ENCODE measurements at regions not wholly inside any gene's neighbourhood (a gene's known extent, or its start where the extent isn't known, plus 50 kb on each side); places are given as distances from the start of the nearest gene placed in this dataset.
"Not testable (repeated sequence)": the region's sequence is repeated elsewhere in the genome, so short reads cannot be mapped to it uniquely, and the experiment has no call there.

DNA sequence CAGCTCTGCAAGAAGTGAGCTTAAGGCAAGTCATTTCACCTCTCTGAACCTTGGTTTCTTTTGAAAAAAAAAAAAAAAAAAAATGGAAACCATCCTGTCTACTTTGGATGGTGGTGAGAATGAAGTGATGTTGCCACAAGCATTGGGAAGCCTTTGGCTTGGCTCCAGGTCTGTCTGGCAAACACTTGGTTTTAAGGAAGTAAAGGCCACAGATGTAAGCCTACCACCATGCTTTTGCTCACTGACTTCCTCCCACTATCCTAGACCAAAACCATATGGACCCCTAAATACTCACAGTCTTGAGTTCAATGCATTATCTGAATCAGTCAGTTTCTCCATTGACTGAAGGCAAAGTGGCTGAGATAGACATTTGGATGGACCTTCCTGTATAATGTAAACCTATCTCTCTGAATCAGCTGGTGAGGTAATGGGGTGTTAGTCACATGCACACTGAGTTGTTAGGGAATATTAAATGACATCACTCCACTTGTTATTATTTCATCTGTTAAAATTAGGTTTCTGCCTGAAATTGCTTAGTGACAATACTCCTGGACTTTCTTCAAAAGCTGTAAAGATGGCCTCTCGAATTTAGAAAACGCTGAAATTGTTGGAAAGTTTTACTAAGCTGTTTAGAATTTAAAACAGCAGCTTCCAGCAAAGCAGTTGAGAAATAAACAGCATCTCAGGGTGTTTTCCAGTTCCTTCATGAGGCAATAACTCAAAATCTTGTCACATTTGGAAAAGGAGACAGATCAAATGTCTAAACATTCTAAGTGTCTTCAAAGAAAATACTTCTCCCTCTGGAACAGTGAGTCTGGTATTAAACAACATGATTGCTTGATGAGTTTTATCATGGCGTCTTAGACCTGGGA, 833.5 kb downstream of the DHX35 start:
- DNase-seq = peak; percentile 41

DNA sequence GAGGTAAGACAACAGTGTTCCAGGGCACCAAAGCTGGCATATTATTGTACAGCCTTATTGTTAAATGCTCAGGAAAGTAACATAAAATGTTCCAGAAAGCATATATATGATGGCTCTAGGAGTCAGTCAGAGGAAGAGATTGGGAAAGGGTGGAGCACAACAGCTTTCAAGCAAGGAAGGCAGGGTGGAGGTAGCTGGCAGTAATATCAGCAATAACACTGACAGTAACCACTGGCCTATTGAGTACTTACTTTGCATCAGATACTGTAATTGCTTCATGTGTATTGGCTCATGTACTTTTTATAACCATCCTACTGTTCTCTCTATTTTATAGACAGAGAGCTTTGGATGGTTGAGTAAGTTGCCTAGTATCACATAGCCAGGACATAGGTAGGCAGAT, 830.2 kb downstream of the DHX35 start:
- DNase-seq = no peak

DNA sequence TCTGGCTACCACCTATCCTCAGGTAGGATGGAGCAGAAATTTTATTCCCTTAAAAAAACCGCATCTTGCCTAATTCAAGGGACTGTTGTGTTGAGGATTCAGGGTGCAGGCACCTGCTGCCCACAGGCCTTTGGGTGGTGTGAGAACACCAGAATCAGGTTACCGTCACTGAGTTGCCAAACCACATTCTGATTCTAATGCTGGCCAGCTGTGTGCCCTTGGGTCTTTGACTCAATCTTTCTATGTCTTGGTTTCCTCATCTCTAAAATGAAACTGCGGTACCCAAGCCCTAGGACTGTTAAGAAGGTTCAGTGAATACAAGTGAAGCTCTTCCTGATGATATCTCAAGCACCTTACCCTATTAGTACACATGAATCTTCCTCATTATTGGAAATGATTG, 827.3 kb downstream of the DHX35 start:
- DNase-seq = no peak

DNA sequence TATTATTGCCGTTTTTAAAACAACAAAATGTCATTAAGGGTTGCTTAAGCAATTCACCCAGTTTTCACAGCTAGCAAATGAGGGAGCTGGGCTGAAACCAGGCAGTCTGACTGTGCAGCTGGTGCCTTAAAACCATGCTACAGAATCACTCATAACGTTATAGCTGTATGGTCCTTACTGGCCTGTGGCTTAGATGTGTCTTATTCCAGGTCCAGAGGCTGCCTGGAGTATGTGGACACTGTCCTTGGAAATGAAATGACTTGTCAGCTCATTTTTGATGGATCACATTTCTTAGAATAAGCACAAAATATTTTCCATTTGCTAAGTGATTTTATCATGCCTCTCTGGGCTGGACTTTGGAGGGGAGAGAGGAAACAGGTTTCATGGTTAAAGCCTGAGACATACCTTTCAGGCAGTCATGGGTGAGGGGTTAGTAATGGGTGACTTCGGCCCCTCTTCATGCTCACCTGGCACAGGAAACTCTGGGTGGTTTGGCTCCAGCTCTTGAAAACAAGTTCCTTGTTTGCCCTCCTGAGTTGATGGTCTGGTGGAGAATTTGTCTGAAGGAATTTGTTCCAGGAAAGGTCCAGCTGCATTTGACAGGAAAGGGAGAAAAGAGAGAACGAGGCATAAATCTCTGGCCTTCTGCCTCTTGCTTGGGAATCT, 823.2 kb downstream of the DHX35 start:
- DNase-seq = no peak

DNA sequence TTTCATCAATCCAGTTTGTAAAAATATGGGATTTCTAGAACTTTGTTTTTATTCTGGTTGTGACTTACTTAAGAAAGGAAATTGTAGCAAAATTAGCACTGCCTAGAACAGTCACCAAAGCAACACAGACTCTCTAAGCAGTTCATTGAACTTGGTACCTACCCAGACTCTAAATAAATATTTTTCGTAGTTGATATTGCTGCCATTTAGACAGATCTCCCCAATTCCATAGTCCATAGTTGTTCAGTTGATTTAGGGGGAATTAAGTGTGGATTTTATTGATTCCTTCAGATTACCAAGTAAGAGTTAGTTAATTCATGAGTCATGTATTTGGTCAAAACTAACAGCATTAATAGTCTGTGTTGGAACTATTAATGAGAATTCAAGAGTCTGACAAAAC, 822.5 kb downstream of the DHX35 start:
- no peak for DNase-seq

DNA sequence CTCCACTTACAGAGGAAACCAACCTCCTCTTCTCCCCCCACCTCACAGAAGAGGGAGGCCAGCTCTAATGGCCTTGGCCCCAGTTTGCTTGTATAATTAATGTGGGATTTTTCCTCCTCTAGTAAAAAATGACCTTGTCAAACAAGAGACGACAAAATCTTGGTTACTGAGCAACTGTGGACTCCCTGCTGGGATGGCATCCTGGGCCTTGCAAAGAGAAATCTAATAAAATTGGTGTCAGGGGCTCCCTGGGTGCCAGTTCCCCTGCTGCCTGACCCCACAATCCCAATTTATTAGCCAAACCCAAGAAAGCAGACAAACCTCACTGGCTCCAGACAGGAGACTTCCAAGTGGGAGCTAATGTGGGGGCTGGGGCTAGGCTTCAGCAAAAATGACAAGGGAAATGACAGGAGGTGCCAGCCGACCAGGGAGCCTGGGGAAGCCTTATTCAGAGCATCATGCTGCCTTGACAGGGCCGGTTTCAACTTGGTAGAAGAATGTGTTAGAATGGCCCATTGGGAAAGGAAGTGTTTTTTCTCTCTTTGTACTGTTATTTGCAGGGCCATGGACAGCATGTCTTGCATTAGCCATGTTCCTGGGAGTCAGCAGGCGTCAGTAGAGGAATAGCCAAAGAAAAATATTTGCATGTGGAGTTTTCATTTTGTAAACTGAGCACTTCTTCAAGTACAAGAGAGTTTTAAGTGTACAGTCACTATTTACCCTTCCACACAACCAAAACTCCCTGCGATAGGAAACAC, 816.9 kb downstream of the DHX35 start:
- DNase-seq = no peak

DNA sequence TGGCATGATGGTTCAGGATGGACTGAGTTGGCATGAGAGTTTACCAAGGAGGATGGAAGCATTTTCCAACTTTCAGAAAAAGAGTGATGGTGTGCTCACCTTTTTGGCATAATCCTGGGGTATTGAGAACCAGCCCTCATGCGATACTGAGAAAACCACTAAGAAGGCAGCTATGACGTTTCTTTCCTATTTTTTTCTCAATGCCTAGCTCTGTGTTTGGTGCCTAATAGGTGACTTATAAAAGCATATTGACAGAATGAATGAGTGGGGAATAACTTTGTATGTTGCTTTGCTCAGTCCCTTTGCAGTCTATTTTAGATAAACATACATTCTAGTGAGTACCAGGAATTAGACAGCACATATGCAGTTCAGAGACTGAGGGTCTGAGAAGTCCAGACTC, 816.3 kb downstream of the DHX35 start:
- no peak for DNase-seq

DNA sequence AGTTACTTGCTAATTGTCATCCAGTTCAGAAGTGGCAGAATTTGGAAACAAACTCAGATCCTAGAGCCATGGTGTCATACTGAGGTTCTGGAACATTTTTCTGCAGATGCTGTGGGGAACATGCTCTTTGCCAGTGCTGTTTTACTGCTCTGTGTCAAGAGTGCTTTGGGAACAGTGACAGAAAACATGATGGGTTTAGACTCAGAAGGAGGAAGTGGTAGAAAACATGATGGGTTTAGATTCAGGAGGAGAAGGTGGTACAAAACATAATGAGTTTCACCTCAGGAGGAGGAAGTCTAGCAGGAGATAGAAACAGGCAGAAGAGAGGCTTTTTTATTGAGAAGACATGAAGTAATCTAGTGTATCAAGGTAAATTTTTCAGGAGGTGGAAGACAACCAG, 815.5 kb downstream of the DHX35 start:
- DNase-seq = no peak

DNA sequence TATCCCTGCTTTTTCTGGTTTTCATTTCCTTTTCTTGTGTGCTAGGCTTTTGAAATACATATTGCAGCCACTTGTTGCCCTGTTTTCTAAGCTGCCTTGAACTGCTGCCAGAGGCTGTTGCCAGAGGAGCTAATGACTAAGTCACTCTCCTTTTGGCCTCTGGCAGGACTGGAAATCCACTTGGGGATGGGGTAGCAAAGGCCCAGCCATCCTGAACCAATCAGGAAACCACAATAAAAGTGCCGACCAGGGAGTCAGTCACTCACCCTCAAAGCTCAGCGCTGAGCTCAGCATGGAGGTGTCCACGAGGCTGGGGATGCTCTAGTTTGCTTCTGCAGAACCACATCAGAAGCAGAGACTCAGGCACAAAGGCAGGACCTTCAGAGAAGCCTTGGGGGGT, 813.0 kb downstream of the DHX35 start:
- DNase-seq = peak; percentile 82

DNA sequence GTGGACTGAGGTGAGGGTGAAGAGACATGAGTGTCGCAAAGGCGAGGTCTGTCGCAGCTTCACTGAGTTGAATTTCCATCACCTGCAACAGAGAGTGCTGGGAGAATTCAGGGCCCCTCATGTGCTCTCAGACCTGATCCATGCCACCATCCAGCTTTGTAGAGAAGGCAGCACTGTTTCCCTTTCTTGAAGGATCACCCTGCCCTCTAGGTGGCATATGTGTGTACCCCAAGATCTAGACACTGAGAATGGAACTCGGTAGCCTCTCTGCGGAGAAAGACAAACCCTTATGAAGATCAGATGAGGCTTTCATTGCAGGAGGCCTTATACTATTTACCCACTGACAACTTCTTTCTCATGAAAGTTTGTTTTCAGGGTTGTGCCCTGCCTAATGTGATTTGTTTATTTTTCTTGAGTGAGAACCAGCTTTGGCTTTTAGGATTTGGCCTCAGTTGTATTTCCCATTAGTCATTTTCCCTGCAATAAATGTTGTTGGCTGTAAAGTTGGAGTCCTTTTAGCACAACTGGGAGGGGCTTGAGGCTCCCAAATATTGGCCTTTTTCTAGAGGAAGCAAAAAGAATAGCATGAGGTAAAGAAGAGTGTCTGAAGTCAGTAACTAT, 811.3 kb downstream of the DHX35 start:
- no peak for DNase-seq

DNA sequence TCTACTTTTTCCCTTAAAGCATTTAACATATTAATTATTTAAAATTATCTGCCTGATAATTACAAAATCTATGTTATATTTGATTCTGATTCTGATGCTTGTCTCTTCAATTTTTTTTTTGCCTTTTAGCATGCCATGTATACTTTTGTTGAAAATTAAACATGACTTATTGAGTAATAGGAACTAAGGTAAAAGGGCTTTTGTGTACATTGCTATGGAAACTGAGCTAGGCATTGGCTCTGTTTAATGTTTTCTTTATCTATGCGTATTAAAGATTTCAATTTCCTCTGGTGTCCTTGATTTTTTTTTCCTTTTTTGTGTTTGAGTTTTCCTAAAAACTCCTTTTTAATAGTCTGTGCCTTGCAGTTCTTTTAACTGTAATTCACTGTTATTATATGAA, 805.2 kb downstream of the DHX35 start:
- DNase-seq = no peak

DNA sequence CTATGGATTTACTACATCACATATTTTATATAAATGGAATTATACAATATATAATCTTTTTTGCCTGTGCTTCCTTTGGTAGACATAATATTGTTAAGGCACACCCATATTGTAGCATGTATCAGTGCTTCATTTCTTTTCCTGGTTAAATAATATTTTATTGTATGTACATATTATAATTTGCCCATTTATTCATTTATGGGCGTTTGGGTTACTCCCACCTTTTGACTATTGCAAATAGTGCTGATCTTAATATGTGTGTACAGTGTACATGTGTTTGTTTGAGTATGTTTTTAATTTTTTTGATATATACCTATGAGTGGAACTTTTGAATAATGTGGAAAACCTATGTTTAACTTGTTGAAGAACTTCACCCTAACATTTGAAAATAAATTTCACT, 804.2 kb downstream of the DHX35 start:
- no peak for DNase-seq

DNA sequence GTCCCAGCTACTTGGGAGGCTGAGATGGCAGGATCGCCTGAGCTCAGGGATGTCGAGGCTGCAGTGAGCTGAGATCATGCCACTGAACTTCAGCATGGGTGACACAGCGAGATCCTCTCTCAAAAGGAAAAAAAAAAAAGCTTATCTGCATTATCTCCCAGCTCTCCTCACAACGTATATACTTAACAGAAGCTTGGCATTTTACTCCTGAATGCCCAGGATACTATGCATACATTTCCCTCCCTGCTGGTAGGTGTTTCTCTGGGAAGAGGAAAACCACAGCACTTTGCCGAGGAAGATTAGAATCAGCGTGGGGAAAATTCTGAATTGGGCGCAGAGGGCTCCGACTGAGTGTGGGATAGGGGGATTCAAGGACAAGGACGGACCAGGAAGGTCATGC, 800.6 kb downstream of the DHX35 start:
- DNase-seq = no peak

DNA sequence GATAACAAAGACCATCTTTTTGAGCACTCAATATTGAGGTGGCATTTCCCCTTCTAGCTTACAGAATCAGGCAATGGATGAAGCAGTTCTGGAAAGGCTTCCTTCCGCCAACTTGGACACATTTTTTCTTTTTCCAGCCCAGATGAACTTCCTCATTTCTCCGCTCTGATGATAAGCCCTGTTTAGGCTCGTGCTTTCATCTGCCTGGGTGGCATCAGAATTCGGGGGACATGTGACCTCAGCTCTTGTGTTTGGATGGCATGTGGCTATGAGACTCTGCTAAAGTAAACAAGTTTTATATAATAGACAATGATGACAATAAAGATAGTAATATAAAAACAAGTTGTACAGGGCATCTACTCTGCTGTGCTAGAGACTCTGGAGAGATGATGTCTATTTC, 796.7 kb downstream of the DHX35 start:
- DNase-seq = no peak

DNA sequence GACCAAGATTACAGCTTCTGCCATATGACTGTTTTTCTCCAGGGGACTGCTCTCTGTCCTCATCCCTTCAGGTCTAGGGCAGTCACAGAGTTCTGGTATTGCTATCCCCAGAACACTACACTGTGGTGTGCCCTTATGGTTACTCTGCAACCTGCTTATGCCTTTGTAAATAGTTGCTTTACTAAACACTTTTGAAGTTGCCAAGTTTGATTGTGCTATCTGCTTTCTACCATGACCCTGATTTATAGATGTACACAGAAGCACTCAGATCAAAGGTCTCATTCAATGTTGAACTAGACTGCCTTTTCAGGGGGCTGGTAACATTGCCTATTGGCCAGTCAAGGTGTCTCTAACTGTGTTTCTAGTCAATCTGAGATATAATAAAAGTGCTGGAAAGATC, 794.7 kb downstream of the DHX35 start:
- DNase-seq = no peak

DNA sequence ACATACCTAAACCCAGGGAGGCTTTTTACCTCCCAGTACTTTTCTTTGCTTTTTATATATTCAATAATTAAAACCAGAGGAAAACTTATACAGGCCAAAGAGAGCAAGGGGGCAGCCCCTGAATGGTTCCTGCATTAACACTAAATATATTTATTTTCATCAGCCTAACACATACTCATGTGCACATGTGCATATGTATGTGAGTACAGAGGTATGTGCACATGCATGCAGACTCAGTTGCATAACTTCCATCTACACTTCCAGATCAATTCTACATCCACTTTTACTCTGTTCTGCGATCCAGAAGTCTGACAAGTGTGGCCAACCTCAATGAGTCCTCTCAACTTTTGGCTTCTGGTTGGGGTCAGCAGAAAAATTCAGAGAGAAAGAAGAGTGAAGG, 794.2 kb downstream of the DHX35 start:
- no peak for DNase-seq

DNA sequence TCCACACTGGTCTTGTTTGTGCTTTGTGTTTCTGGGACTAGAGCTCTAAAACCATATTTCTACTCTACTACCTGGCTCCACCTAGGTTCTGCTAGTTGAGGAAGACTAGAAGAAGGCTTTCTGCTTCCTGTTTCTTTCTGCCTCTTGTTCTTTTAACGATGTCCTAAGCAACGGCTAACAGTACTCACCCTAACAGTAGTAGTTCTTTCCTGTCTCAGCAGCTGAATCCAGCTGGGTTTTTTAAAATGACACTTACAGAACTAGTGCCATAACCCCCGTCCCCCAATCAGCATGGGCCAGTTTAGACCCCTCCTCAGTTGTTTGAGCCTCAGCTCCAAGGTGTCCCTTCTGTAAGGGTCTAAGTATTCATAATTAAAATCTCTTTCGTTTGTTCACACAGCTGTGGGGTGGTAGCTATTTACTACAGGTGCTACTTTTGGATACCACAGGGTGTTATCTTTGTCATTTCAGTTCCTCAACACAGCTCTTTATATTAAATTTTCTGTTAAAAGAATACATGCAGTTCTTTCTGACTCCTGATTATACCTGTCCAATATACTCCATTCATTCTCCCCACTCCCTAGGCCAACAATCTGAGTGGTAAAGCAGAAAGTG, 790.2 kb downstream of the DHX35 start:
- DNase-seq = no peak

DNA sequence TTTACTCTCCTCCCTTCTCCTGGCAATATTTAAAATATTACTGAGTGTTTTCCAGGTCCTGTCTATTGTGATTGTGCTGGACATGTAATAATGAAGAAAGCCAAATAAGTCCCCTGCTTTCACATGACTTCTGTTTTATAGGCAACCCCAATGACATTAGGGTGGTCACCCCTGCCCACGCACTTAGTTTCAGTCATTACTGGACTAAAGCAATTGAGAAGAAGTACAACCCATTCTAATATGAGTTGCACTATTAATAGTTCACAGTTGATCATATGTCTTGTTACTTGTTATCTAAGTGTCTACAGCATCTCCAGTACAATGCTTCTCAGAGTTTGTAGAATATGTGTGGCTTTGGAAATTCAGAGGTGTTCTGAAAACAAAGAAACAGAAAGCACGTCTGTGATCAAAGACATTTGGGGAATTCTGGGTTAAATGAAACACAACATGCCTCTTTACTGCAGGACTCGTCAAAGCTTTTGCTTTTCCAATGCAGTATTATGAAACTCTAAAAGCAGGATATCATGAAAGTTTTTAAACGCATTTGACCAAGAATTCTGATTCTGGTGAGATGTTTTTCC, 789.5 kb downstream of the DHX35 start:
- DNase-seq = no peak

DNA sequence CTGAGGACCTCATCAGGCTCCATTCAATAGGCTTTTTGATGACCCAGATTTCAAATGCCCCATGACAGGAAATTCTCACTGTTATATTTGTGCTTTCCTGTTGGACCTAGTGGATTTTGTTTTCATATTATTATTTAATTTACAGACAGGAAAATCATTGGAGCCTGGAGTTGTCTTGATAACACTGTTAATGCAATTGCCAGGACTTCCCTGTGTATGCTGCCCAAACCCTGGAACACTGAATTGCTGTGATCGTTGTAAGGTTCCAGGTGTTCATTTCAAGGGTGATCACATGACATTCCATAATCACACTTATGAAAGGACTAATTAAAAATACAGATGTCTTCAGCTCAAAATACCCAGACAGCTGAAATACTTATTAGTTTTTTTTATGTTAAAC, 783.2 kb downstream of the DHX35 start:
- DNase-seq = peak; percentile 14

DNA sequence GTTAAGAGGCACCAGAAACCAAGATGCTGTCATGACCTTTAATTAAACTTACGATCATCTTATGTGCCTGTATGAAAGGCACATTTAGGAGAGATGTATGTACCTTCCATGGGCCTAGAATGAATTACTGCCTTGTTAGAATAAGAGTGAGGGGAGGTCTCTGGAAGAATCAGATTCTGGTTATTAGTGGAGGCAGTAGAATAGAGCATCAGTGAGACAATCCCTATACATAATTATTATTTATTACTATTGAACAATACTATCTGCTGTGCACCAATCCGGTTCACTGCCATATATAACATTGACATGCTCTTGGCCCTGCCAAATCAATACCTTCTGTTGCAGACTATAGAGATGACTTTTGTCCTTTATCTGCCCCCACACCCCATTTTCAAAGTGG, 776.5 kb downstream of the DHX35 start:
- no peak for DNase-seq

DNA sequence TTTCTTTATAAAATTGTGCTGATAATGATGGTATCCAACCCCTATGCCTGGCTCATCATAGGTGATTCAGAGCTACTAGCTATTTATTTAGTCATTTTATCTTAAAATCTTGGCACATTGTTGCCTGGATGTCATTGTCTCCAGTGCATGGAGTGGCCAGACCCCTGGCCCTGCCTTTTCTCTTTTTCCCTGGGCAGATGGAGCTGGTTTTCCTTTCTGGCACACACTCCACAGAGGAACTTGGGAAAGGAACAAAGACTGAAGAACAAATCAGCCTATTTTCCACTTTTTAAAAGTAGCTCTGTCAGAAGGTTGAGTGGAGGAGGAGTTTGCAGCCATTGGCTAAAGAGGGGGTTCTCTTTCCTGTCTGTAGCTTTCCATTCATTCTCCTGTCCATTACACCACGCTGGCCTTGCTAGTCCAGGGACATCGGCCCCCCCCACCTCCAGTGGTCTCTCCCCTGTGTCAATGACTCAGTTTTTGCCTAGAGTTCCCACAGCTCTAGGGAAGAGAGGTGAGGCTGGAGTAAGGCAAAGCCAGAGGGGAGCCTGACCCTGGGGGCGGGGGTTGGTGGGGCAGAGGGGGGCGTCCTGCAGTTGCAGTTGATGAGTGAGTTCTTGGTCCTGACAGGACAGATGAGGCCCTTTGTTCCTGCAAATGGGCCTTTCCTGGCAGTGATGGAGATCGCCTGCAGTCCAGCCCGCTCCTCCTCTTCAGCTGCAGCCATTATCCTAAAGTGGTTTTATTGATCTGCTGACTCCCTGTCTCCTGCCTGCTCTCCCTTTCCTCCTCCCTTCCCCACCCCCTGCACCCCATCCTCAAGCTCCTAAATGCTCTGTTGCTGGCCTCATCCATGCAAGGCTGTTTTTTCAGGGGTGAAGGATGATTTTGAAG, 774.5 kb downstream of the DHX35 start:
- DNase-seq = no peak

DNA sequence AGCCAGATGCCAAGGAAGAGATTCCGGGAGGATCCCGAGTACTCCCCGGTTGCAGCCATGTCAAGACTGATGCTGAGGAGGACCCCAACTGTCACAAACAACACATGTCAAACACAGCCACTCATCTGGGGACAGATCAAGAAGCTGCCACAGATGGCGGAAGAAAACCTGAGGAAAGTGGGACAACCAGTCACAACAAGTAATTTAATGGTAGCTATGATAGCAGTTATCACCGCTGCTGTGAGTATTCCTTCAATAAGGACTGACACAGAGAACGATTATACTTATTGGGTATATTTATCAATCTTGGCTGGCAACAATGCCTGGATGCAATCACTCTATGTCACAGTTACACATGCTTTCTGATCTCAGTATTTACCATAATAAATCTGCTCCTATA, 763.4 kb downstream of the DHX35 start:
- DNase-seq = not testable (repeated sequence)
